Activated T-cell treated with anti-CD3 and anti-CD28 coated beads, Interleukin-2, amount 50 U/mL, for 24 hours (primary cell): ENCODE measurements at regions not wholly inside any gene's neighbourhood (a gene's known extent, or its start where the extent isn't known, plus 50 kb on each side); places are given as distances from the start of the nearest gene placed in this dataset.
A peak's percentile ranks its signal among the peaks of the same experiment; 100 is the strongest.

Source experiments
- DNase-seq: peaks from one replicate; pipeline ENCODE4 v3.0.0-alpha.2; 2020
- H3K27ac Mint-ChIP-seq: 2 replicates; pipeline ENCODE4 v1.8.0; 2020; ENCODE audit warnings: mild to moderate bottlenecking, mixed read lengths
- H3K27me3 Mint-ChIP-seq: 2 replicates; pipeline ENCODE4 v1.8.0; 2020; ENCODE audit warnings: mixed read lengths
- H3K36me3 Mint-ChIP-seq: 2 replicates; pipeline ENCODE4 v1.8.0; 2020; ENCODE audit warnings: low read depth, mixed read lengths
- H3K4me1 Mint-ChIP-seq: 2 replicates; pipeline ENCODE4 v1.8.0; 2020; ENCODE audit warnings: low read depth, mixed read lengths
- H3K4me3 Mint-ChIP-seq: 2 replicates; pipeline ENCODE4 v1.8.0; 2020; ENCODE audit warnings: mild to moderate bottlenecking, moderate library complexity, mixed read lengths
- H3K9me3 Mint-ChIP-seq: 2 replicates; pipeline ENCODE4 v1.8.0; 2020; ENCODE audit warnings: mixed read lengths

DNA sequence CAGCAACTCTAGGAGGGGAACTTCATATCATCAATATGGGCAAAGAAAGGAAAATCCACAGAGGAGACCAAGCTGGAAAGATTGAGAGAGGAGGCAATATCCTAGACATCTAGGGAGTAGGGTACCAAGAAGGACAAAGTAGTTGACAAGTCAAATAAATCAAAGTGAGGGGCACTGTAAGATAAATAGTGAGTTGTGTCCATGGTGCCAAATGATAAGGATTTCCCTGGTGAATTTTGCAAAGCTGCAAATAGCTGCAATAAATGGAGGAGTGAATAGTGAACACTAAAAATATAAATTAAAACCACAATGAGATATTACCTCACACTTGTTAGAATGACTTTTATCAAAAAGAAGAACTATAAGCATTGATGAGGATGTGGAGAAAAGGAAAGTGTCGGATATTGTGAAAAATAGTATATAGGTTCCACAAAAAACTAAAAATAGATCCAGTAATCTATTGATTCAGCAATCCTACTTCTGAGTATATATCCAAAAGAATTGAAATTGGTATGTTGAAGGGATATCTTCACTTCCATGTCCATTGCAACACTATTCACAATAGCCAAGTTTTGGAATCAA is 258.2 kb upstream of the FN1 start:
- no peaks in the 10 kb centered on the region for H3K4me1 Mint-ChIP-seq
- DNase-seq = no peak
- no peaks in the 10 kb centered on the region for H3K27me3 Mint-ChIP-seq
- no peaks in the 10 kb centered on the region for H3K36me3 Mint-ChIP-seq
- no peaks in the 10 kb centered on the region for H3K9me3 Mint-ChIP-seq
- no peak overlapping the region for H3K27ac Mint-ChIP-seq
- H3K4me3 Mint-ChIP-seq = no peak overlapping the region

DNA sequence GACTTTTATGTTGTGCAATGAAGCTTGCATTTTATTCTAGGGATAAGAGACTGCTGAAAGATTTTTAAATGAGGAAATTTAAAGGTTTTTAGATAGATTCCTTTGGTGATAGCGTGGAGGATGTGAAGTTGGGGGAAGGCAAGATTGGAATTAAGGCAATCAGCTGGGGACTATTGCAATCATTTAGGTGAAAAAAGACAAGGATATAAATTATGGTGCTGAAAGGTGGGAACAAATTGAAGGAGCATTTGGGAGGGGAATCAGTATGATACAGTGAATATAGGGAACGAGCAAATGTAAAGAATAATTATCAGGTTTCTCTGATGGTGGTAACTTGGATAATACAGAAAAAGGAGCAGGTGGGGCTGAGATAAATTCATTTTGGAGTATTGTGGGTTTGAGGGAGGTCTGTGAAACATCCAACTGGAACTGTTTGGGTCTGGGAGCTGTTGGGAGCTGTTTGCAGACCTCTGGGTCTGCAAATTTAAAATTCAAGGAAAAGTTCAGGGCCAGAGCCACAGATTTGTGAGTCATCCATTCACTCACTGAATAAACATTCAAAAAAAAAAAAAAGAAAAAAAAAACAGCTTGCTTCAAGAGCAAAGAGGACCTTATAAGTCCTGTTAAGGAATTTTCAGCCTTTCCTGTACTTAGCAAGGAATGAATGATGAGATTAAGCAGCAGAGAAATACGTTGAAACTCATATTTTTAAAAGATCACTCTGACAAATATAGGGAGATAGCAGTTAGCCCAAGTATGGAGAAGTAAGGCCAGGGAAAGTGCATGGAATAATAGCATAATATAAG is 257.5 kb upstream of the FN1 start:
- Mint-ChIP-seq H3K27me3 (no peaks in the 10 kb centered on the region), H3K4me3 (no peak overlapping the region), H3K4me1 (no peaks in the 10 kb centered on the region), H3K27ac (no peak overlapping the region), H3K36me3 (no peaks in the 10 kb centered on the region), H3K9me3 (no peaks in the 10 kb centered on the region)
- DNase-seq = no peak

- Mint-ChIP-seq H3K27ac (no peak overlapping the region), H3K27me3 (no peaks in the 10 kb centered on the region), H3K4me1 (no peaks in the 10 kb centered on the region), H3K36me3 (no peaks in the 10 kb centered on the region), H3K4me3 (no peak overlapping the region), H3K9me3 (no peaks in the 10 kb centered on the region)
- no peak for DNase-seq
Measured at GRCh38 chr2:215692387-215693079, 256.7 kb upstream of the FN1 start.

GRCh38 chr2:215691346-215691745 is 255.5 kb upstream of the FN1 start:
- H3K36me3 Mint-ChIP-seq = no peaks in the 10 kb centered on the region
- no peaks in the 10 kb centered on the region for H3K9me3 Mint-ChIP-seq
- no peak for DNase-seq
- H3K4me1 Mint-ChIP-seq = no peaks in the 10 kb centered on the region
- H3K27me3 Mint-ChIP-seq = no peaks in the 10 kb centered on the region
- H3K4me3 Mint-ChIP-seq = no peak overlapping the region
- no peak overlapping the region for H3K27ac Mint-ChIP-seq

- no peaks in the 10 kb centered on the region for H3K36me3 Mint-ChIP-seq
- no peak overlapping the region for H3K27ac Mint-ChIP-seq
- H3K4me1 Mint-ChIP-seq = peaks cover under 1% of the 10 kb centered on the region
- H3K9me3 Mint-ChIP-seq = peaks cover 3% of the 10 kb centered on the region
- H3K27me3 Mint-ChIP-seq = no peaks in the 10 kb centered on the region
- no peak overlapping the region for H3K4me3 Mint-ChIP-seq
- DNase-seq = no peak
Measured at GRCh38 chr2:215687149-215688031, 251.5 kb upstream of the FN1 start.

DNA sequence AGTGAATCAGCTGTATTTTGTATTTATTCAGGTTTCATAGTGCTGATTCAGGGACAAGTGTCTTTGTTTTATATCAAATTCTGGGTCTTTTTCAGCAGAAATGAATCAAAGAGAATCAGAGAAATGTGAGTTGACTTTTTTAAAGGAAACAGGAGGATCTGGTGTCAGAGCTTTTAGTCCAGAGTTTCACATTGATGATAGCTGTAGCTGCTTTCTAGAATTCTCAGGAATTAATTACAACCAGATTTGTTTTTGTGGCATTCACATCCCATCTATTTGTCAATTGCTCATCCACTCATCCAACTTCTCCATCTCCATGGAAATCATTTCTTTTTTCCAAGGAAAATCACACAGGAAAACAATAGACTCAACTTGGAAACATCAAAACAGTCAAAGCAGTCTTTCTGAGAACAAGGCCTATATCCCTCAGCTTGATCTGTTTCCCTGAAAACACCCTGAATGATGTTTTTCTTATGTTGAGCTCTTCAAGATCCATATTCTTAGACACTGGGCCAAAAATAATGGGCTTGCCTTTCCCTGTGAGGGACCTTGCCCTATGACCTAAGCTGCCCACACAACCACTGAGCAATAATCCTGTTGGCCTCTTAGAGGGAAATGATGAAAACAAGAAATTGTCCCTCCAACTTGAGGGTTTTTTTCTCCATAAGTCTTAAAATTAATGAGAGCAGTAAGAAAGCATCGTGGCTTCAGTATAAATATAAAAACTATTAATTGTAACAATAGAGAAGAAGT is 249.5 kb upstream of the FN1 start:
- Mint-ChIP-seq H3K27ac (no peak overlapping the region), H3K36me3 (no peaks in the 10 kb centered on the region), H3K27me3 (no peaks in the 10 kb centered on the region), H3K9me3 (peaks cover 3% of the 10 kb centered on the region), H3K4me1 (peaks cover 19% of the 10 kb centered on the region), H3K4me3 (no peak overlapping the region)
- no peak for DNase-seq

- Mint-ChIP-seq H3K9me3 (peaks cover 3% of the 10 kb centered on the region), H3K4me3 (no peak overlapping the region), H3K27ac (no peak overlapping the region), H3K4me1 (peaks cover 21% of the 10 kb centered on the region), H3K27me3 (no peaks in the 10 kb centered on the region), H3K36me3 (no peaks in the 10 kb centered on the region)
- DNase-seq = no peak
Measured at GRCh38 chr2:215684448-215685237, 248.8 kb upstream of the FN1 start.

DNA sequence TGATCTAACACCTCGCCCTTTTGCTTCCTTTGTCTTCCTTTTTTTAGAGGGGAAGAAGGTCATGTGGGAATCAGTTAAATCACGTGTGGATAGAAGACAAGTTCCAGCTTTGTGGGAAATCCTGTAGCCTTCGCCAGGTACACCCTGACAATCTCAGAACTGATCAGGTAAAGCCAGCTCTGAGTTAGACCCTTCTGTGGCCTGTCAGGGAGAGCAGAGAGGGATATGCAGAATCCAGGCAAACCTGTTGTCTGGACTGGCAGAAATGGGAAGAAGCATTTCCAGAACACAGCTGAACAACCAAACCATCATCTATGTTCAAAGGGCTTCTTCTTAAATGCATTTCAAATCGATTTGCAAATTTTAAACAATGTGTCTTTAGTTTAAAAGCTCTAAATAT is 247.4 kb upstream of the FN1 start:
- H3K36me3 Mint-ChIP-seq = no peaks in the 10 kb centered on the region
- peaks cover 21% of the 10 kb centered on the region for H3K4me1 Mint-ChIP-seq
- no peak overlapping the region for H3K4me3 Mint-ChIP-seq
- DNase-seq = no peak
- no peak overlapping the region for H3K27ac Mint-ChIP-seq
- H3K9me3 Mint-ChIP-seq = peaks cover 3% of the 10 kb centered on the region
- no peaks in the 10 kb centered on the region for H3K27me3 Mint-ChIP-seq

GRCh38 chr2:215681799-215682596 is 246.1 kb upstream of the FN1 start:
- DNase-seq = no peak
- Mint-ChIP-seq H3K4me1 (peaks cover 29% of the 10 kb centered on the region), H3K27me3 (no peaks in the 10 kb centered on the region), H3K4me3 (peak overlapping the region; percentile 35), H3K9me3 (peaks cover 3% of the 10 kb centered on the region), H3K36me3 (no peaks in the 10 kb centered on the region), H3K27ac (peak overlapping the region; percentile 88)

DNA sequence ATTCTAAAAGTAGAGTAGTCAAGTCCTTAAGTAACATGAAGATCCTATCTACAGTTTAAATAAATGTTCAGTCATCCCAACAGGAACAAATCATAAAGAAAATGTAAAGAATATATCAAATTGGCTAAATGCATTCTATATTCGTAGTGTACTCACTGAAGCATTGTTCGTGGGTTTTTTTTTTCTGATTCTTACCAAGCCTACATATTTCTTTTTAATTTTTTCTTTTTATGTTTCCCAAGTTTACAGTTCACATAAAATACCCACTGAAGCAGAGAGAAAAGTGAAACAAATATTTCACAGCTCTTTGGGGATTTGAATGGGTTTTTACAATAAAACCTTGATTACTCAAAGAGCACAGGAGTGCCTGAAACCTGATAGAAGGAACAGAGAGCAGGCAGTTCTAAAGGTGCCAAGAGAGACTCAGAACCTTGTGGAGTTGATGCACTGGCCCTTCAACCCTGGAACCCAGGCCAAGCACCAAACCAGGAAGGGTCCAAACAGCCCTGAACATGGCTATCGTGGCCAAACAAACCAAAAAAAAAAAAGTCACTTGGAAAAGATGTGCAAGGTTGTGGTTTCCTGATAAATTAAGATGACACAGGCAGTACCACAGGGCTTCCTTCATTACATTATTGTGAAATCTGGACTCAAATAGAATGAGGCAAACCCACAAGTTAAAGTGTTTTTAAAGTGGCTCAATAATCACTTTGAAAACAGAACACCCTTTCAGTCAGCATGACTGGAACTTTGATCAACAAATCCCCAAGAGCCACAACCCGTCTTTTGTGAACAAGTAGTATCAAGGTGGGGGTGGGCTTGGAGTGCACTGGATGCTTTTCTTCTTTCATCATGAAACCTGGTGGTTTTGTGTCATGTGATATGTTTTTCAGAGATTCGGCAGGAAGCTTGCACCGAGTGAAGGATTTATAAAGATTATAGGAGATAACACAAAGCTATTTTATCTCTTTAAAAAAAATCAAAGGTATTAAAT is 245.0 kb upstream of the FN1 start:
- DNase-seq = peak; percentile 30
- peaks cover 3% of the 10 kb centered on the region for H3K9me3 Mint-ChIP-seq
- H3K36me3 Mint-ChIP-seq = no peaks in the 10 kb centered on the region
- peaks cover 29% of the 10 kb centered on the region for H3K4me1 Mint-ChIP-seq
- H3K27me3 Mint-ChIP-seq = no peaks in the 10 kb centered on the region
- peak overlapping the region; percentile 35 for H3K4me3 Mint-ChIP-seq
- H3K27ac Mint-ChIP-seq = peak overlapping the region; percentile 88

DNA sequence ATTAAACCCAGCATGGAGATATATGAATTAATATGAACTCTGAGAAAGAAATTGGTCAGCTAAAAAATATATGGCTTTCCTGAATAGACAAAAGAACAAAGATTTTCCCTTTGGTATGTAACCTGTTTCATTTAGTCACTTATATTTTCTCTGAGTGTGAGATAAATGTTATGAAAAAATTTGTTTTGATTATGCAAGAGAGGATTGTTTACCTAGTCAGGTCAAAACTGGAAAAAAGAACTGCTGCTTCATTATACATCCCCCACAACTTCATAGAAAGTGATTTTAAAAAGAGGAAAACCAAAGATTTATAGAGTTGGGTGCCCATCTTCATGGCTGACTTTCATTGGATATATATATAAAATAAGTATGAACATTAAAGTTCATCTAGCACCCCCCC is 242.2 kb upstream of the FN1 start:
- Mint-ChIP-seq H3K27ac (no peak overlapping the region), H3K36me3 (no peaks in the 10 kb centered on the region), H3K4me3 (no peak overlapping the region), H3K27me3 (no peaks in the 10 kb centered on the region), H3K4me1 (peaks cover 29% of the 10 kb centered on the region), H3K9me3 (no peaks in the 10 kb centered on the region)
- no peak for DNase-seq

DNA sequence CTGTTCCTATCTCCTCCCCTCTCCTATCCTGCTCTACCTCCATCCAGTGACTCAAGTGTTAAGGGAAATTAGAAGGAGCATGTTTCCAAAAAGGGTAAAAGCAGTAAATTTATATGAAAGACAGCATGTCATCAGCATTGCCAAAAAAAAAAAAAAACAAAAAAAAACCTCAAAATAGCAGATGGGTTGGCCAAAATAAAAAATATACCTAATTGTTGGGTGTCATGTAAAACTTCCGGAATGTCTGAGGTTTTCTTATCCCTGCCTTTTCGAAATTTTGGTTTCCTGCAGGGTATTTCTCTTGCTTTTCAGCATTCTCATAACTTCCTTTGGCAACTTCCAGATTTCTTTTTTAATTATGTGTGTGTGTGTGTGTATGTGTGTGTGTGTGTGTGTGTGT is 241.6 kb upstream of the FN1 start:
- H3K4me3 Mint-ChIP-seq = no peak overlapping the region
- H3K27me3 Mint-ChIP-seq = no peaks in the 10 kb centered on the region
- no peak overlapping the region for H3K27ac Mint-ChIP-seq
- H3K4me1 Mint-ChIP-seq = peaks cover 29% of the 10 kb centered on the region
- no peak for DNase-seq
- no peaks in the 10 kb centered on the region for H3K36me3 Mint-ChIP-seq
- H3K9me3 Mint-ChIP-seq = no peaks in the 10 kb centered on the region
